ENCODE measurements at regions not wholly inside any gene's neighbourhood (a gene's known extent, or its start where the extent isn't known, plus 50 kb on each side); places are given as distances from the start of the nearest gene placed in this dataset.

GRCh38 chr2:177063331-177063730, 149.3 kb upstream of the HNRNPA3 start:
- no peak for TF ChIP-seq CTCF (IDR thresholded peaks at IDR 0.05; ENCODE audit: insufficient read depth, low read depth, low read length)
- no peaks in the 10 kb centered on the region for H3K27me3 ChIP-seq (ENCODE audit: control insufficient read depth, insufficient read depth, low read length)
- POLR2A ChIA-PET: no interaction called here
- no peak overlapping the region for H3K4me3 ChIP-seq (ENCODE audit: low read depth, low read length)
- no peaks in the 10 kb centered on the region for H3K36me3 ChIP-seq (ENCODE audit: control insufficient read depth, insufficient read depth, low read length)
- no peak for DNase-seq (ENCODE audit: low read depth)
- CTCF ChIA-PET: interaction anchor here (0.6 to 0.8 kb wide), 2 partner anchors 11 to 16 kb away, joined by 3 to 4 read pairs; no protein-coding TSS in a partner anchor

- CTCF ChIA-PET: no interaction called here
- no peak for TF ChIP-seq CTCF (IDR thresholded peaks at IDR 0.05; ENCODE audit: insufficient read depth, low read depth, low read length)
- no peaks in the 10 kb centered on the region for H3K36me3 ChIP-seq (ENCODE audit: control insufficient read depth, insufficient read depth, low read length)
- H3K4me3 ChIP-seq (ENCODE audit: low read depth, low read length): no peak overlapping the region
- no peaks in the 10 kb centered on the region for H3K27me3 ChIP-seq (ENCODE audit: control insufficient read depth, insufficient read depth, low read length)
- POLR2A ChIA-PET: no interaction called here
- DNase-seq (ENCODE audit: low read depth): no peak
Measured at GRCh38 chr2:177064422-177064821, 148.2 kb upstream of the HNRNPA3 start.

- TF ChIP-seq CTCF (IDR thresholded peaks at IDR 0.05; ENCODE audit: insufficient read depth, low read depth, low read length): no peak
- CTCF ChIA-PET: no interaction called here
- DNase-seq (ENCODE audit: low read depth): no peak
- POLR2A ChIA-PET: no interaction called here
- H3K36me3 ChIP-seq (ENCODE audit: control insufficient read depth, insufficient read depth, low read length): no peaks in the 10 kb centered on the region
- no peak overlapping the region for H3K4me3 ChIP-seq (ENCODE audit: low read depth, low read length)
- no peaks in the 10 kb centered on the region for H3K27me3 ChIP-seq (ENCODE audit: control insufficient read depth, insufficient read depth, low read length)
Measured at GRCh38 chr2:177068967-177069366, 143.6 kb upstream of the HNRNPA3 start.

GRCh38 chr2:177072090-177072489, 140.5 kb upstream of the HNRNPA3 start:
- no peak overlapping the region for H3K4me3 ChIP-seq (ENCODE audit: low read depth, low read length)
- ChIA-PET POLR2A (no interaction called here), CTCF (interaction anchor here (0.7 kb wide), 1 partner anchor 22 kb away, joined by 3 read pairs; no protein-coding TSS in a partner anchor)
- H3K36me3 ChIP-seq (ENCODE audit: control insufficient read depth, insufficient read depth, low read length): no peaks in the 10 kb centered on the region
- H3K27me3 ChIP-seq (ENCODE audit: control insufficient read depth, insufficient read depth, low read length): no peaks in the 10 kb centered on the region
- DNase-seq (ENCODE audit: low read depth): no peak
- no peak for TF ChIP-seq CTCF (IDR thresholded peaks at IDR 0.05; ENCODE audit: insufficient read depth, low read depth, low read length)

- ChIA-PET POLR2A (no interaction called here), CTCF (interaction anchor here (0.9 kb wide), 1 partner anchor 10 kb away, joined by 4 read pairs; no protein-coding TSS in a partner anchor)
- Histone ChIP-seq H3K36me3 (ENCODE audit: control insufficient read depth, insufficient read depth, low read length) (no peaks in the 10 kb centered on the region), H3K27me3 (ENCODE audit: control insufficient read depth, insufficient read depth, low read length) (no peaks in the 10 kb centered on the region), H3K4me3 (ENCODE audit: low read depth, low read length) (no peak overlapping the region)
- DNase-seq (ENCODE audit: low read depth): no peak
- no peak for TF ChIP-seq CTCF (IDR thresholded peaks at IDR 0.05; ENCODE audit: insufficient read depth, low read depth, low read length)
Measured at GRCh38 chr2:177073611-177074010, 139.0 kb upstream of the HNRNPA3 start.
